ENCODE measurements at regions not wholly inside any gene's neighbourhood (a gene's known extent, or its start where the extent isn't known, plus 50 kb on each side); places are given as distances from the start of the nearest gene placed in this dataset.

GRCh38 chrX:149151805-149152757 is 353.0 kb downstream of the IDS start:
- Mint-ChIP-seq H3K4me1 (peaks cover 2% of the 10 kb centered on the region), H3K4me3 (no peak overlapping the region), H3K9me3 (ENCODE audit: low read depth) (peaks cover 2% of the 10 kb centered on the region), H3K36me3 (ENCODE audit: low read depth) (no peaks in the 10 kb centered on the region), H3K27me3 (no peaks in the 10 kb centered on the region), H3K27ac (no peak overlapping the region)
- no peak for DNase-seq
- ChIA-PET POLR2A (no interaction called here), CTCF (no interaction called here)
- ATAC-seq: no peak
- intact Hi-C loops (cut with DNase I, micrococcal nuclease): loop anchor here in 1 of 2 experiments (2.0 kb wide), 1 partner anchor 135 kb away; no protein-coding TSS in a partner anchor

GRCh38 chrX:149145845-149146285 is 359.2 kb downstream of the IDS start:
- H3K9me3 Mint-ChIP-seq (ENCODE audit: low read depth): peaks cover 2% of the 10 kb centered on the region
- no peaks in the 10 kb centered on the region for H3K36me3 Mint-ChIP-seq (ENCODE audit: low read depth)
- no peaks in the 10 kb centered on the region for H3K27me3 Mint-ChIP-seq
- ATAC-seq (peak; percentile 51), DNase-seq (peak; percentile 22)
- H3K4me1 Mint-ChIP-seq: no peaks in the 10 kb centered on the region
- no peak overlapping the region for H3K4me3 Mint-ChIP-seq
- intact Hi-C loops (cut with DNase I, micrococcal nuclease): no loop called here
- ChIA-PET POLR2A (no interaction called here), CTCF (no interaction called here)
- no peak overlapping the region for H3K27ac Mint-ChIP-seq

GRCh38 chrX:149131774-149132173 is 373.3 kb downstream of the IDS start:
- CTCF ChIA-PET: no interaction called here
- POLR2A ChIA-PET: no interaction called here
- ATAC-seq (no peak), DNase-seq (no peak)
- Mint-ChIP-seq H3K27me3 (no peaks in the 10 kb centered on the region), H3K4me1 (no peaks in the 10 kb centered on the region), H3K36me3 (ENCODE audit: low read depth) (no peaks in the 10 kb centered on the region), H3K9me3 (ENCODE audit: low read depth) (no peaks in the 10 kb centered on the region), H3K4me3 (no peak overlapping the region), H3K27ac (no peak overlapping the region)
- intact Hi-C loops (cut with DNase I, micrococcal nuclease): no loop called here

GRCh38 chrX:149129767-149130166 is 375.3 kb downstream of the IDS start:
- H3K4me1 Mint-ChIP-seq: no peaks in the 10 kb centered on the region
- no peak for DNase-seq
- no peak overlapping the region for H3K27ac Mint-ChIP-seq
- H3K36me3 Mint-ChIP-seq (ENCODE audit: low read depth): no peaks in the 10 kb centered on the region
- ChIA-PET POLR2A (no interaction called here), CTCF (no interaction called here)
- intact Hi-C loops (cut with DNase I, micrococcal nuclease): no loop called here
- no peak for ATAC-seq
- H3K4me3 Mint-ChIP-seq: no peak overlapping the region
- no peaks in the 10 kb centered on the region for H3K9me3 Mint-ChIP-seq (ENCODE audit: low read depth)
- no peaks in the 10 kb centered on the region for H3K27me3 Mint-ChIP-seq

GRCh38 chrX:149124526-149125108 is 380.5 kb downstream of the IDS start:
- ATAC-seq: no peak
- POLR2A ChIA-PET: no interaction called here

DNA sequence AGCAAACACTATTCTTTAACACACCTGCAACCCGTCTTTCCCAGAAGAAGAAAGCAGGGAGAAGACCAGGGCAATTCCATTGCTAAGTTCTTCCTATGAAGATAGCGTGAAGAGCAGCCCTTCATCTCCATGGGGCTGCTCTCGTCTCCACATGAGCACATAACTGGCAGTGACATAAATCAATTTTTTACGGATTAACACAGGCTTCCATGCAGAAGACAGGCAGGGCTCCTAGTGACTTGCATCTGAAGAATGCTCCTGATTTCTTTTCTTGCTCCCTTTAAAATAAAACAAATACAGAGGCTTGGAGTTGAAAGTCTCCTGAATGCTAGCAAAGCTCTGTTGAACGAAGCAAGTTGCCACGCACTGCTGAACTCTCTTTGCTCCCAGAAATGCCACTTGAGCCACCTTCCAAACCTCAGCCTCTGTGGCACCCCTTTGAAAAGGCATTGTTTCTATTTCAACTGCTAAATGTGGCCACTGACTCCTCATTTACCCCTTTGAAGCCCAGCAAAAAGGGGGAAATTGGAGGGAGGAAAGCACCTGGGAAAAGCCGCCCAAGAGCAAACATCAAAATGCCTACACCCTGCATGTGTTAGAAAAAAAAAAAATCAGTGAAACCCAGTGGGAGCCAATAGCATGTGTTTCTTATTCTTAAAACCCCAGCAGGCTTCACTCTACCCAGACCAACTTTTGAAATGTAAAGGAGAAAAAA is 383.7 kb downstream of the IDS start:
- H3K4me1 Mint-ChIP-seq: no peaks in the 10 kb centered on the region
- no peaks in the 10 kb centered on the region for H3K9me3 Mint-ChIP-seq (ENCODE audit: low read depth)
- H3K27me3 Mint-ChIP-seq: no peaks in the 10 kb centered on the region
- DNase-seq (no peak), ATAC-seq (no peak)
- intact Hi-C loops (cut with DNase I, micrococcal nuclease): no loop called here
- no peak overlapping the region for H3K27ac Mint-ChIP-seq
- no peaks in the 10 kb centered on the region for H3K36me3 Mint-ChIP-seq (ENCODE audit: low read depth)
- ChIA-PET POLR2A (no interaction called here), CTCF (no interaction called here)
- H3K4me3 Mint-ChIP-seq: no peak overlapping the region

More at GRCh38 chrX:149124526-149125108, 380.5 kb downstream of the IDS start:
- DNase-seq: no peak
- CTCF ChIA-PET: no interaction called here
- H3K4me1 Mint-ChIP-seq: no peaks in the 10 kb centered on the region
- H3K27ac Mint-ChIP-seq: no peak overlapping the region
- H3K9me3 Mint-ChIP-seq (ENCODE audit: low read depth): no peaks in the 10 kb centered on the region
- intact Hi-C loops (cut with DNase I, micrococcal nuclease): no loop called here
- H3K36me3 Mint-ChIP-seq (ENCODE audit: low read depth): no peaks in the 10 kb centered on the region
- H3K27me3 Mint-ChIP-seq: no peaks in the 10 kb centered on the region
- H3K4me3 Mint-ChIP-seq: no peak overlapping the region

GRCh38 chrX:149120459-149120858 is 384.6 kb downstream of the IDS start:
- intact Hi-C loops (cut with DNase I, micrococcal nuclease): no loop called here
- no peak overlapping the region for H3K4me3 Mint-ChIP-seq
- DNase-seq: no peak
- H3K9me3 Mint-ChIP-seq (ENCODE audit: low read depth): no peaks in the 10 kb centered on the region
- no peak for ATAC-seq
- ChIA-PET CTCF (no interaction called here), POLR2A (no interaction called here)
- H3K4me1 Mint-ChIP-seq: no peaks in the 10 kb centered on the region
- no peak overlapping the region for H3K27ac Mint-ChIP-seq
- no peaks in the 10 kb centered on the region for H3K36me3 Mint-ChIP-seq (ENCODE audit: low read depth)
- H3K27me3 Mint-ChIP-seq: no peaks in the 10 kb centered on the region

GRCh38 chrX:149114874-149115273 is 390.2 kb downstream of the IDS start:
- ChIA-PET POLR2A (no interaction called here), CTCF (no interaction called here)
- H3K36me3 Mint-ChIP-seq (ENCODE audit: low read depth): peaks cover 3% of the 10 kb centered on the region
- no peak overlapping the region for H3K27ac Mint-ChIP-seq
- intact Hi-C loops (cut with DNase I, micrococcal nuclease): no loop called here
- no peaks in the 10 kb centered on the region for H3K27me3 Mint-ChIP-seq
- no peaks in the 10 kb centered on the region for H3K4me1 Mint-ChIP-seq
- H3K4me3 Mint-ChIP-seq: no peak overlapping the region
- DNase-seq: no peak
- H3K9me3 Mint-ChIP-seq (ENCODE audit: low read depth): peaks cover 7% of the 10 kb centered on the region
- no peak for ATAC-seq

DNA sequence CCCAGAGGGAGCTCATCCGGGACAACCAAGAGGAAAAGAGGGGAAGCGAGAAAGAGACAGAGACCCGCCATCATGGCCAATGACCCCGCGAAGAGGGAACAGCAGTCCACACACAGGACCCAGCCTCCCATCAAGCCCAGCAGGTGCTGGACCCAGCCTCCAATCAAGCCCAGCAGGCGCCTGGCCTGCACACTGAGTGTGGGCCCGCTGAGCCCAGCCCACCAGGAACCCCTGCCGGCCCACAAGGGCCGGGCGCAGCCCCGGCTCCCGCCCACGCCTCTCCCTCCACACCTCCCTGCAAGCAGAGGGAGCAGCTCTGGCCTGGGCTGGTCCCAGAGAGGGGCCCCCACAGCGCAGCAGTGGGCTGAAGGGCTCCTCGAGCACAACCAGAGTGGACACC is 391.1 kb downstream of the IDS start:
- CTCF ChIA-PET: no interaction called here
- POLR2A ChIA-PET: no interaction called here
- ATAC-seq: no peak

DNA sequence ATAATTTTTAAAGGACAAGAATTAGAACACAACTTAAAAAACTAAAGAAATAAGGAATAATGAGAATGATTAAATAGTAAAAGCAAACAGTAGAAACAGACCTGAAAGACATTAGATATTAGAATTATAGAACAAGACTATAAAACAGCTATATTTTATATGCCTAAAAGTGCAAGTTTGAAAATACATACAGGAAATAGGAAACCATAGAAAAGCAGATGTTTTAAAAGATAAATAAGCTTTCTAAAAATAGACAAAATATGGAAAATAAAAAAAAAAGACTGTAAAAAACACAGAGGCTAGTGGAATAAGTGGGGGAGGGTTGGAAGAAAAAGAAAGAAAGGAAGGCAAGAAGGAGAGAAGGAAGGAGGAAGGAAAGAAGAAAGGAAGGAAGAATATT is 407.3 kb downstream of the IDS start:
- Mint-ChIP-seq H3K27me3 (no peaks in the 10 kb centered on the region), H3K27ac (no peak overlapping the region), H3K36me3 (ENCODE audit: low read depth) (no peaks in the 10 kb centered on the region), H3K4me1 (peaks cover 2% of the 10 kb centered on the region), H3K4me3 (no peak overlapping the region), H3K9me3 (ENCODE audit: low read depth) (no peaks in the 10 kb centered on the region)
- intact Hi-C loops (cut with DNase I, micrococcal nuclease): no loop called here
- POLR2A ChIA-PET: no interaction called here
- CTCF ChIA-PET: interaction anchor here (0.6 to 0.7 kb wide), 2 partner anchors 32 to 182 kb away, joined by 3 read pairs; no protein-coding TSS in a partner anchor
- no peak for ATAC-seq
- no peak for DNase-seq

More for the DNA sequence above, 391.1 kb downstream of the IDS start:
- Mint-ChIP-seq H3K4me3 (no peak overlapping the region), H3K36me3 (ENCODE audit: low read depth) (peaks cover 3% of the 10 kb centered on the region), H3K9me3 (ENCODE audit: low read depth) (peaks cover 10% of the 10 kb centered on the region), H3K4me1 (no peaks in the 10 kb centered on the region), H3K27me3 (no peaks in the 10 kb centered on the region), H3K27ac (no peak overlapping the region)
- intact Hi-C loops (cut with DNase I, micrococcal nuclease): no loop called here
- DNase-seq: no peak

GRCh38 chrX:149092179-149092578 is 412.9 kb downstream of the IDS start:
- Mint-ChIP-seq H3K27ac (no peak overlapping the region), H3K36me3 (ENCODE audit: low read depth) (no peaks in the 10 kb centered on the region), H3K9me3 (ENCODE audit: low read depth) (no peaks in the 10 kb centered on the region), H3K27me3 (no peaks in the 10 kb centered on the region), H3K4me1 (no peaks in the 10 kb centered on the region), H3K4me3 (no peak overlapping the region)
- ChIA-PET POLR2A (no interaction called here), CTCF (no interaction called here)
- intact Hi-C loops (cut with DNase I, micrococcal nuclease): no loop called here
- DNase-seq (no peak), ATAC-seq (no peak)

Data from activated CD4-positive, alpha-beta T cell treated with anti-CD3 and anti-CD28 coated beads for 36 hours (primary cell).